Activated CD4-positive, alpha-beta T cell treated with anti-CD3 and anti-CD28 coated beads, Interleukin-2, amount 50 U/mL, for 24 hours (primary cell): ENCODE measurements at regions not wholly inside any gene's neighbourhood (a gene's known extent, or its start where the extent isn't known, plus 50 kb on each side); places are given as distances from the start of the nearest gene placed in this dataset.

Experiments used
- DNase-seq, 2 donors: peaks; one replicate each; pipeline ENCODE4 v3.0.0-alpha.2; 2020; ENCODE audit warnings: low read depth in 1 of 2, low spot score in 1 of 2

DNA sequence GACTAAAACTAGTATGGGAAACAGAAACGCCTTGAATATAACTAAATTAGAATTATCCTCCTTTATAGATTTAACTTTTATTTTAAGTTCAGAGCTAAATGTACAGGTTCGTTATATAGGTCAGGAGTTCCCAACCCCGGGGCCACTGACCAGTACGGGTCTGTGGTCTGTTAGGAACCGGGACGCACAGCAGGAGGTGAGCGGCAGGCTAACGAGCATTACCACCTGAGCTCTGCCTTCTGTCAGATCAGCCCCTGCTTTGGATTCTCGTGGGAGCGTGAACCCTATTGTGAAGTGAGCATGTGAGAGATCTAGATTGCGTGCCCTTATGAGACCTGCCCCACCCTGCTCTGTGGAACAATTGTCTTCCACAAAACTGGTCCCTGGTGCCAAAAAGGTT is 51.0 kb downstream of the FAT4 start:
- DNase-seq: no peak

DNA sequence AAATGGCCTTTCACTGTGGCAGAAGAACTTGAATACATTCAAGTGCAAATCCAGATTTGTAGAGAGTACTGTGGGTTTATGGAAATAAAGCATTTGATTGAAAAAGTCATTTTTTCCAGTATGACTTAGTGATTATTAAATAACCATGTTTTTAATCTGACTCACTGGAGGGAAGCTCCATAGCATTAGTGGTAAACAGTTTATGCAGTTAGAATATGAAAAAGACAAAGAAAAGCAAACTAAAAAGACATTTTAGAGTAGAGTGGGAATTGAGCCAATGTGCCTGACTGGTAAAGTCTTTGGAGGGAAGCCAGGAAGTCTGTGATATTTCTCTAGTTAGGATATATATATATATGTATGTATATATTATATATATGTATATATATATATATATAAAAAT is 53.4 kb downstream of the FAT4 start:
- no peak for DNase-seq

DNA sequence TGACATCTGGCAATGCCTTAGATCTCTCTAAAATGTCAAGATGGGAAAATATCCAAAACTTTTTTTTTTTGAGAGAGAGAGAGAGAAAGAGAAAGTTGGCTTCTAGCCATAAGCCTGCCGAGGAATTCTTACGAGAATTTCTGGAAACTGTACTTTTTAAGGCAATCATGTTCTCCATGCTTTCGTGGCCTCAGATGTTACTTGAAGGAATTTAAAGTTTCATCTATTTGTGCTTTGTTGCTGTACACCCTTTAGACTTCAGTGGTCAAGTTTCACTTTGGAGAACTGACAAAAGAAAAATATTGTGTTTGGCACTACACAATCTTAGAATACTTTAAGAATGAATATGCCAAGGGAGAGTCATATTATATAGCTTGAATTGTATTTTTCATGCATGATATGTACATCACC is 53.9 kb downstream of the FAT4 start:
- DNase-seq: no peak

DNA sequence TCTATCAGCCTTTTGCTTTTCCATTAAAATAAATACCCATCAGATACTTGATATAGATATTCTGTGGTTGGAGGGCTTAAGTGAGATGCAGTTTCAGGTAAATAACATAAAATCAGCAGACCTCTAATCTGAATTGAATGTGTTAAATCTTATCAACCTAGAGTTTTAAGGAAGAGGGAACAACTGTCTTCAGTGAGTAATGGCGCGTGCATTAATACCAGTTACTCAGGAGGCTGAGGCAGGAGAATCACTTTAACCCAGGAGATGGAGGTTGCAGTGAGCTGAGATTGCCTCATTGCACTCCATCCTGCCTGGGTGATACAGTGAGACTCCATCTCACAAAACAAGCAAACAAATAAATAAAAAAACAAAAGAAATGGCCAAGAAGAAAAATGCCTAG is 54.3 kb downstream of the FAT4 start:
- DNase-seq: no peak

- no peak for DNase-seq
Measured at GRCh38 chr4:125370478-125370877, 55.7 kb downstream of the FAT4 start.

GRCh38 chr4:125382995-125383394 is 68.2 kb downstream of the FAT4 start:
- DNase-seq: no peak

- no peak for DNase-seq
Measured at GRCh38 chr4:125387770-125388169, 73.0 kb downstream of the FAT4 start.

GRCh38 chr4:125388613-125389012 is 73.9 kb downstream of the FAT4 start:
- DNase-seq: no peak

GRCh38 chr4:125389713-125390112 is 75.0 kb downstream of the FAT4 start:
- no peak for DNase-seq

DNA sequence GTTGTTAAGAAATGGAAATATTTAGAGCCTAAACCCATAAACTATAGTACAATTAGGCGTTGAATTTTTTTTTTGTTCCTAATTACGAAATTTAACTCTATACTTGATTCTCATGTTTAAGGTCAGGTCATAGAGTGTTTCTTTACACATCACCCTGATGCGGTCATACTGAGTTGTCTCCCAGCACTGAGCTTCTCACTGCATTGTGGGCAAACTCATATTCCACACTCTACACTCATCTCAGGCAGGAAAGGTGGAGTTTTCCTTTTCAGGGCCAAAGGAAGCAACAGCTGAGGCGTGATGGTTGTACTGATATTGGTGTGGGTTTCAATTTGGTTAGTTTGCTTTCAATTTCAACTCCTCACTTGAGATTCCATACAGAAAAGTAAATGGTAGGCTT is 75.4 kb downstream of the FAT4 start:
- no peak for DNase-seq

- no peak for DNase-seq
Measured at GRCh38 chr4:125390727-125391126, 76.0 kb downstream of the FAT4 start.

- no peak for DNase-seq
Measured at GRCh38 chr4:125392694-125393093, 77.9 kb downstream of the FAT4 start.

DNA sequence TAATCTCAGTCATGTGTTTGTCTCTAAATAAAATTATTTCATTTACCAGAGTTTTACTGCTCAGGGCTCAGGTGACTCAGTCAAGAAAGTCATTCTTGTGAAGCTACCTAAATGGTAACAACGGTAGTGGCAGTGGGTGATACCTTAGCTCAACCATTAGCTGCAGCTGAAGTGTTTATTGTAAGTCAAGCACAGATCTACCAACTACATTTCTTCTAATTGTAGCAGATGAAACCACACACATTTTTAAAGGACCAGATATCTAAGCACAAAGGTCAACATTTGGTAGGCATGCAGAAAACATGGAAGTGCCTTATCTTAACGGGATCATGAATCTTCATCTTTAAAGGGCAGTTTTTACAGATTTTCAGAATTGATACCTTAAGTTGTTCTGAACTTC is 79.1 kb downstream of the FAT4 start:
- DNase-seq: no peak

- DNase-seq: no peak
Measured at GRCh38 chr4:125397226-125397625, 82.5 kb downstream of the FAT4 start.

GRCh38 chr4:125398263-125399002 is 83.7 kb downstream of the FAT4 start:
- no peak for DNase-seq

- no peak for DNase-seq
Measured at GRCh38 chr4:125400756-125401155, 86.0 kb downstream of the FAT4 start.

GRCh38 chr4:125401784-125402183 is 87.0 kb downstream of the FAT4 start:
- DNase-seq: no peak

GRCh38 chr4:125420526-125420925 is 105.8 kb downstream of the FAT4 start:
- no peak for DNase-seq

- no peak for DNase-seq
Measured at GRCh38 chr4:125421547-125421946, 106.8 kb downstream of the FAT4 start.

GRCh38 chr4:125423124-125423523 is 108.4 kb downstream of the FAT4 start:
- no peak for DNase-seq

GRCh38 chr4:125428832-125429231 is 114.1 kb downstream of the FAT4 start:
- no peak for DNase-seq

DNA sequence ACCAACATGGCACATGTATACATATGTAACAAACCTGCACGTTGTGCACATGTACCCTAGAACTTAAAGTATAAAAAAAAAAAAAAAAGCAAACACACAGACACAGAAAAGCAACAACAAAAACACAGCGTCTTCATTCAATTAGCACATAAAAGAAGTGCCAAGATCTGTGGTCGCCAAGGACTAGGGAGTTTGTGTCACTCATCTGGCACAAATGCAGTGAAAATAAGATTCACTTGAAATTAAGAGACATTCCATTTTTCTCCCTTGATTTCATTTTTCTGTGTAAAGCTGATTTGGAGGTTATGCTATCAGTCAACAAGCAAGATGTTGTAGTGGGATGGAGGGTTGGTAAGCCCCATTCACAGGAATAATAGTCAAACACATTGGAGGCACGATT is 115.3 kb downstream of the FAT4 start:
- no peak for DNase-seq

- no peak for DNase-seq
Measured at GRCh38 chr4:125432078-125432477, 117.3 kb downstream of the FAT4 start.
